SK-N-SH (cell line): ENCODE measurements at regions not wholly inside any gene's neighbourhood (a gene's known extent, or its start where the extent isn't known, plus 50 kb on each side); places are given as distances from the start of the nearest gene placed in this dataset.

ENCODE experiments used
- CTCF ChIA-PET: fragments of 300-600, 350-600 bp; formaldehyde crosslinking; extraction: SDS; loops from one replicate; lab custom pipeline; 2021; lab: Yijun Ruan, JAX
- POLR2A ChIA-PET: fragments of 350-600 bp; sonication (Branson Sonifier 250); formaldehyde crosslinking; extraction: SDS; loops from one replicate; lab custom pipeline; 2020; ENCODE audit warnings: antibody characterized with exemption, inconsistent platforms; lab: Yijun Ruan, JAX
- DNase-seq: peaks from one replicate; pipeline ENCODE4 v3.0.0; 2012
- H2AFZ ChIP-seq: fragments of 200-600 bp; sonication (generic); 2 replicates; pipeline ENCODE4 v1.8.1; 2016; ENCODE audit warnings: antibody characterized with exemption, mild to moderate bottlenecking, low read depth
- H3F3A ChIP-seq: fragments of 200-600 bp; sonication (generic); replicated peaks from 2 replicates; pipeline ENCODE3; 2016; ENCODE audit warnings: antibody characterized with exemption, mild to moderate bottlenecking; ENCODE audit not compliant: insufficient read depth
- H3K27ac ChIP-seq, 2 experiments: fragments of 200-500 bp in 1 of 2; fragments of 200-600 bp in 1 of 2; sonication (Bioruptor generic) in 1 of 2; sonication (generic), shearing (Covaris generic) in 1 of 2; 2 replicates each; pipeline versions ENCODE4 v1.5.1 to v1.6.1; 2014 to 2016; ENCODE audit warnings: low read depth in 2 of 2, inconsistent platforms in 1 of 2, low read length in 1 of 2, mild to moderate bottlenecking in 1 of 2, mixed read lengths in 1 of 2
- H3K27me3 ChIP-seq: fragments of 200-600 bp; sonication (generic), shearing (Covaris generic); 2 replicates; pipeline ENCODE4 v1.6.1; 2016; ENCODE audit warnings: mixed run types; ENCODE audit not compliant: insufficient read depth
- H3K36me3 ChIP-seq, 2 experiments: fragments of 200-500 bp in 1 of 2; fragments of 200-600 bp in 1 of 2; sonication (Bioruptor generic) in 1 of 2; sonication (generic) in 1 of 2; replicated peaks in 1 of 2; 2 replicates each; pipeline versions ENCODE3 to v1.5.1; 2014 to 2016; ENCODE audit warnings: low read length in 1 of 2, mild to moderate bottlenecking in 1 of 2; ENCODE audit not compliant: insufficient read depth in 2 of 2, control insufficient read depth in 1 of 2
- H3K4me1 ChIP-seq, 2 experiments: fragments of 200-500 bp in 1 of 2; fragments of 200-600 bp in 1 of 2; sonication (Bioruptor generic) in 1 of 2; sonication (generic), shearing (Covaris generic) in 1 of 2; 2 replicates each; pipeline versions ENCODE4 v1.5.1 to v1.6.1; 2014 to 2016; ENCODE audit warnings: low read depth in 1 of 2, low read length in 1 of 2, mixed run types in 1 of 2; ENCODE audit not compliant: insufficient read depth in 2 of 2, control insufficient read depth in 1 of 2
- H3K4me2 ChIP-seq: fragments of 200-600 bp; sonication (generic), shearing (Covaris generic); 2 replicates; pipeline ENCODE4 v1.6.1; 2017; ENCODE audit warnings: mixed run types
- H3K4me3 ChIP-seq, 2 experiments: fragments of 200-500 bp in 1 of 2; fragments of 200-600 bp in 1 of 2; sonication (Bioruptor generic) in 1 of 2; sonication (generic), shearing (Covaris generic) in 1 of 2; 2 replicates each; pipeline versions ENCODE4 v1.5.1 to v1.8.1; 2014 to 2016; ENCODE audit warnings: low read depth in 2 of 2, inconsistent platforms in 1 of 2, low read length in 1 of 2, mild to moderate bottlenecking in 1 of 2, mixed read lengths in 1 of 2, moderate library complexity in 1 of 2
- H3K79me2 ChIP-seq: fragments of 200-600 bp; sonication (generic); 2 replicates; pipeline ENCODE4 v1.8.1; 2017; ENCODE audit warnings: mild to moderate bottlenecking; ENCODE audit not compliant: insufficient read depth
- H3K9ac ChIP-seq: fragments of 200-600 bp; sonication (generic); 2 replicates; pipeline ENCODE4 v1.6.1; 2017; ENCODE audit warnings: mixed run types
- H3K9me2 ChIP-seq: fragments of 200-600 bp; sonication (generic); 2 replicates; pipeline ENCODE4 v1.6.1; 2017; ENCODE audit warnings: mixed run types
- H3K9me3 ChIP-seq: fragments of 200-600 bp; sonication (generic); 2 replicates; pipeline ENCODE4 v1.6.1; 2017; ENCODE audit warnings: mixed run types, mild to moderate bottlenecking, moderate library complexity
- H4K20me1 ChIP-seq: fragments of 200-600 bp; sonication (generic); 2 replicates; pipeline ENCODE4 v1.6.1; 2017; ENCODE audit warnings: mild to moderate bottlenecking, mixed run types; ENCODE audit not compliant: insufficient read depth
- CHD2 ChIP-seq: fragments of 150-350 bp; IDR thresholded peaks from 2 replicates; pipeline ENCODE4 v1.6.1; 2018; ENCODE audit warnings: low read length; ENCODE audit not compliant: partially characterized antibody
- EZH2phosphoT487 ChIP-seq: fragments of 200-600 bp; sonication (generic); IDR thresholded peaks from 2 replicates; pipeline ENCODE4 v1.6.1; 2017; ENCODE audit warnings: low read depth, mixed run types, mild to moderate bottlenecking, antibody characterized with exemption, moderate library complexity, borderline replicate concordance
- FOSL2 ChIP-seq: IDR thresholded peaks from 2 replicates; pipeline ENCODE4 v1.4.0; 2012; ENCODE audit warnings: low read depth, mild to moderate bottlenecking, moderate library complexity, borderline replicate concordance
- FOXJ3 ChIP-seq: sonication (generic); formaldehyde crosslinking; IDR thresholded peaks from 2 replicates; pipeline ENCODE4 v1.5.1; 2020; ENCODE audit warnings: mild to moderate bottlenecking, missing genetic modification reagents
- GATA2 ChIP-seq: sonication (generic); formaldehyde crosslinking; IDR thresholded peaks from 2 replicates; pipeline ENCODE4 v1.5.0; 2020; ENCODE audit warnings: mild to moderate bottlenecking, missing genetic modification reagents
- JUND ChIP-seq: IDR thresholded peaks from 2 replicates; pipeline ENCODE4 v1.4.0; 2012
- MXI1 ChIP-seq: IDR thresholded peaks from 2 replicates; pipeline ENCODE4 v1.6.1; 2012; ENCODE audit warnings: mild to moderate bottlenecking, low read depth, low read length, improper control_type of control experiment
- NFIC ChIP-seq: IDR thresholded peaks from 2 replicates; pipeline ENCODE4 v1.4.0; 2012; ENCODE audit warnings: borderline replicate concordance
- NRF1 ChIP-seq: IDR thresholded peaks from 2 replicates; pipeline ENCODE4 v1.6.1; 2012; ENCODE audit warnings: low read depth, mild to moderate bottlenecking, low read length
- RAD21 ChIP-seq: IDR thresholded peaks from 2 replicates; pipeline ENCODE4 v1.6.1; 2012; ENCODE audit warnings: mild to moderate bottlenecking, low read length
- RCOR1 ChIP-seq: fragments of 150-350 bp; IDR thresholded peaks from 2 replicates; pipeline ENCODE4 v1.6.1; 2017; ENCODE audit warnings: antibody characterized with exemption, low read length
- RFX5 ChIP-seq: IDR thresholded peaks from 2 replicates; pipeline ENCODE4 v1.6.1; 2012; ENCODE audit warnings: mild to moderate bottlenecking, improper control_type of control experiment, low read length
- SIN3A ChIP-seq: IDR thresholded peaks from 2 replicates; pipeline ENCODE4 v1.6.1; 2012; ENCODE audit warnings: low read depth, mild to moderate bottlenecking, low read length, moderate library complexity, borderline replicate concordance
- TAF1 ChIP-seq: IDR thresholded peaks from 2 replicates; pipeline ENCODE4 v1.6.1; 2012; ENCODE audit warnings: low read depth, mild to moderate bottlenecking, low read length, moderate library complexity, borderline replicate concordance
- TEAD4 ChIP-seq: IDR thresholded peaks from 2 replicates; pipeline ENCODE4 v1.4.0; 2012; ENCODE audit warnings: mild to moderate bottlenecking, borderline replicate concordance; ENCODE audit not compliant: insufficient read depth
- WGBS: methylation state at CpG from one replicate; pipeline ENCODE4 v1.1.6; 2017; ENCODE audit warnings: low lambda C conversion rate; 5-methylcytosine and 5-hydroxymethylcytosine counted together
- TF ChIP-seq, protein P1 (sequence below): fragments of 150-350 bp; IDR thresholded peaks from 2 replicates; pipeline ENCODE4 v1.6.1; 2016; ENCODE audit warnings: mild to moderate bottlenecking, low read depth, low read length
- TF ChIP-seq, protein P2 (sequence below): IDR thresholded peaks from 2 replicates; pipeline ENCODE4; 2012
- TF ChIP-seq, protein P3 (sequence below): IDR thresholded peaks from 2 replicates; pipeline ENCODE4 v1.4.0; 2012; ENCODE audit warnings: low read depth, borderline replicate concordance
- TF ChIP-seq, protein P4 (sequence below): IDR thresholded peaks from 2 replicates; pipeline ENCODE4 v1.4.0; 2012; ENCODE audit warnings: low read depth, borderline replicate concordance

DNA sequence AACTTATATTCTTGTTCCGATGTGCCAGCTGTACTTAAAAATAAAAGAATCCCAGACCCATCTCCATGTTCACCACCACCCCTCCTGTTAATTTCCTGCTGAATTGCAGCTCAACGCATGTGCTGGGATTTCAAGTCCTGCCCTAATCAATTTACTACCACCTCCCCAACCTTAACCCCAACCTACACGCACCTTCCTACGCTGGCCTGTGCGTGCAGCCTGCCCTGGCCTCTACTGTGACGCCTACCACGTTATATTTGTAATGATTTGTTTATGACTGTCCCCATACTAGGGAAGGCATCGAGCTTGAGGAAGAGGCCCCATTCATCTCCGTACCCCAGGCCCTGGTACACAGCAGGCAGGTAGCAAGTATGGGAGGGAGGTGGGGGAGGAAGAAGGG is 251.1 kb downstream of the MRTFB start:
- Histone ChIP-seq H3K4me3 (no peak overlapping the region), H3K36me3 (peaks cover 0 to 7% of the 10 kb centered on the region in 2 experiments), H3K9me2 (no peaks in the 10 kb centered on the region), H3K9me3 (no peaks in the 10 kb centered on the region), H3K4me1 (peaks cover 0 to 4% of the 10 kb centered on the region in 2 experiments; a peak in 2 of 4 replicates), H3K27ac (no peak overlapping the region), H3K79me2 (peaks cover 39% of the 10 kb centered on the region), H2AFZ (no peak overlapping the region), H3K27me3 (no peaks in the 10 kb centered on the region), H3K4me2 (no peak overlapping the region), H3K9ac (no peak overlapping the region), H3F3A (no peaks in the 10 kb centered on the region), H4K20me1 (peaks cover 27% of the 10 kb centered on the region)
- WGBS: 98% methylated on average over 9 of the region's 9 CpGs
- TF ChIP-seq RCOR1 (no peak), RAD21 (no peak), GATA2 (no peak), JUND (no peak), RFX5 (no peak), NFIC (no peak), FOXJ3 (CRISPR knock-in tag) (no peak), SIN3A (no peak), TAF1 (no peak), TEAD4 (no peak), FOSL2 (no peak), MXI1 (no peak)
- TF ChIP-seq, protein P1, sequence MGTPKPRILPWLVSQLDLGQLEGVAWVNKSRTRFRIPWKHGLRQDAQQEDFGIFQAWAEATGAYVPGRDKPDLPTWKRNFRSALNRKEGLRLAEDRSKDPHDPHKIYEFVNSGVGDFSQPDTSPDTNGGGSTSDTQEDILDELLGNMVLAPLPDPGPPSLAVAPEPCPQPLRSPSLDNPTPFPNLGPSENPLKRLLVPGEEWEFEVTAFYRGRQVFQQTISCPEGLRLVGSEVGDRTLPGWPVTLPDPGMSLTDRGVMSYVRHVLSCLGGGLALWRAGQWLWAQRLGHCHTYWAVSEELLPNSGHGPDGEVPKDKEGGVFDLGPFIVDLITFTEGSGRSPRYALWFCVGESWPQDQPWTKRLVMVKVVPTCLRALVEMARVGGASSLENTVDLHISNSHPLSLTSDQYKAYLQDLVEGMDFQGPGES: no peak
- TF ChIP-seq, protein P2, sequence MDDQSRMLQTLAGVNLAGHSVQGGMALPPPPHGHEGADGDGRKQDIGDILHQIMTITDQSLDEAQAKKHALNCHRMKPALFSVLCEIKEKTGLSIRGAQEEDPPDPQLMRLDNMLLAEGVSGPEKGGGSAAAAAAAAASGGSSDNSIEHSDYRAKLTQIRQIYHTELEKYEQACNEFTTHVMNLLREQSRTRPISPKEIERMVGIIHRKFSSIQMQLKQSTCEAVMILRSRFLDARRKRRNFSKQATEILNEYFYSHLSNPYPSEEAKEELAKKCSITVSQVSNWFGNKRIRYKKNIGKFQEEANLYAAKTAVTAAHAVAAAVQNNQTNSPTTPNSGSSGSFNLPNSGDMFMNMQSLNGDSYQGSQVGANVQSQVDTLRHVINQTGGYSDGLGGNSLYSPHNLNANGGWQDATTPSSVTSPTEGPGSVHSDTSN: no peak
- TF ChIP-seq, protein P3, sequence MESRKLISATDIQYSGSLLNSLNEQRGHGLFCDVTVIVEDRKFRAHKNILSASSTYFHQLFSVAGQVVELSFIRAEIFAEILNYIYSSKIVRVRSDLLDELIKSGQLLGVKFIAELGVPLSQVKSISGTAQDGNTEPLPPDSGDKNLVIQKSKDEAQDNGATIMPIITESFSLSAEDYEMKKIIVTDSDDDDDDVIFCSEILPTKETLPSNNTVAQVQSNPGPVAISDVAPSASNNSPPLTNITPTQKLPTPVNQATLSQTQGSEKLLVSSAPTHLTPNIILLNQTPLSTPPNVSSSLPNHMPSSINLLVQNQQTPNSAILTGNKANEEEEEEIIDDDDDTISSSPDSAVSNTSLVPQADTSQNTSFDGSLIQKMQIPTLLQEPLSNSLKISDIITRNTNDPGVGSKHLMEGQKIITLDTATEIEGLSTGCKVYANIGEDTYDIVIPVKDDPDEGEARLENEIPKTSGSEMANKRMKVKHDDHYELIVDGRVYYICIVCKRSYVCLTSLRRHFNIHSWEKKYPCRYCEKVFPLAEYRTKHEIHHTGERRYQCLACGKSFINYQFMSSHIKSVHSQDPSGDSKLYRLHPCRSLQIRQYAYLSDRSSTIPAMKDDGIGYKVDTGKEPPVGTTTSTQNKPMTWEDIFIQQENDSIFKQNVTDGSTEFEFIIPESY: no peak
- POLR2A ChIA-PET: no interaction called here
- no peak for DNase-seq
- CTCF ChIA-PET: interaction anchor here (0.8 to 1.6 kb wide), 2 partner anchors 21 to 207 kb away, joined by 3 to 5 read pairs; no protein-coding TSS in a partner anchor

DNA sequence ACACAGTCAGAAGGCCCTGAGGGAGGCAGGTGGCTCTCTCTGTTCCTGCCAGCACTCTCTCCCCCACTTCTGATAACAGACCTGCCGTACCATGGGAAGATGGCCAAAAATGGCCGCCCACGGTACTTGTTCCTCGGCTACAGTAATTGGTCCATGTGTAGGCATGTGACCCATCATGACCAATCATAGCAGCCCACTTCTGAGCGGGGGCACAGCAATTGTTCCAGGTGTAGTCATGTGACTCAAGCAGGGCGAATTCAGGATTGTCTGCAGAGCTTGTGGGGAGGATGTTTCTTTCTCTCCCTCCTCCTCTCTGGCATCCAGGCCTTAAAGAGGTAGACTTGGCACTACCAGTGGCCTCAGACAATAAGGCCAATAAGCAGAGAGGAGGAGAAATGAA is 250.4 kb downstream of the MRTFB start:
- H4K20me1 ChIP-seq: peaks cover 27% of the 10 kb centered on the region
- no peak overlapping the region for H2AFZ ChIP-seq
- WGBS: 93% methylated on average over 6 of the region's 6 CpGs
- no peak overlapping the region for H3K4me3 ChIP-seq
- DNase-seq: peak; percentile 34
- ChIA-PET POLR2A (no interaction called here), CTCF (interaction anchor here (0.8 to 1.6 kb wide), 3 partner anchors 16 to 207 kb away, joined by 3 to 5 read pairs (median 3); no protein-coding TSS in a partner anchor)
- H3F3A ChIP-seq: no peaks in the 10 kb centered on the region
- H3K36me3 ChIP-seq: peaks cover 0 to 3% of the 10 kb centered on the region in 2 experiments
- H3K4me1 ChIP-seq: peaks cover 0 to 4% of the 10 kb centered on the region in 2 experiments; a peak in 2 of 4 replicates
- H3K79me2 ChIP-seq: peaks cover 43% of the 10 kb centered on the region
- no peaks in the 10 kb centered on the region for H3K9me3 ChIP-seq
- no peak overlapping the region for H3K27ac ChIP-seq
- H3K27me3 ChIP-seq: no peaks in the 10 kb centered on the region
- H3K9me2 ChIP-seq: no peaks in the 10 kb centered on the region
- H3K4me2 ChIP-seq: no peak overlapping the region
- TF ChIP-seq EZH2phosphoT487 (no peak), RFX5 (no peak), NRF1 (no peak), MXI1 (no peak), CHD2 (no peak)
- TF ChIP-seq, protein P4, sequence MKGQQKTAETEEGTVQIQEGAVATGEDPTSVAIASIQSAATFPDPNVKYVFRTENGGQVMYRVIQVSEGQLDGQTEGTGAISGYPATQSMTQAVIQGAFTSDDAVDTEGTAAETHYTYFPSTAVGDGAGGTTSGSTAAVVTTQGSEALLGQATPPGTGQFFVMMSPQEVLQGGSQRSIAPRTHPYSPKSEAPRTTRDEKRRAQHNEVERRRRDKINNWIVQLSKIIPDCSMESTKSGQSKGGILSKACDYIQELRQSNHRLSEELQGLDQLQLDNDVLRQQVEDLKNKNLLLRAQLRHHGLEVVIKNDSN: peak; percentile 55; the same call in 1 of the 2 replicates
- no peak overlapping the region for H3K9ac ChIP-seq
